Colonic mucosa (tissue), 4 donors: ENCODE measurements at regions not wholly inside any gene's neighbourhood (a gene's known extent, or its start where the extent isn't known, plus 50 kb on each side); places are given as distances from the start of the nearest gene placed in this dataset.
"Not testable (repeated sequence)": the region's sequence is repeated elsewhere in the genome, so short reads cannot be mapped to it uniquely, and the experiment has no call there.

ENCODE experiments used
- DNase-seq: peaks from one replicate; pipeline ENCODE4 v3.0.0-alpha.2; 2020
- H3K27ac ChIP-seq: fragments of 200-600 bp; one replicate; pipeline ENCODE4 v1.8.0; 2021
- H3K27me3 ChIP-seq: fragments of 200-600 bp; one replicate; pipeline ENCODE4 v1.8.0; 2021
- H3K36me3 ChIP-seq: fragments of 200-600 bp; one replicate; pipeline ENCODE4 v1.8.0; 2021
- H3K4me1 ChIP-seq: fragments of 200-600 bp; one replicate; pipeline ENCODE4 v1.8.0; 2021; ENCODE audit warnings: mild to moderate bottlenecking
- H3K4me3 ChIP-seq: fragments of 200-600 bp; one replicate; pipeline ENCODE4 v1.8.0; 2021
- H3K9ac ChIP-seq, 2 donors: one replicate each; pipeline ENCODE4 v1.7.0; 2013; ENCODE audit warnings: control low read depth in 2 of 2, low read depth in 2 of 2, low read length in 2 of 2
- H3K9me3 ChIP-seq: fragments of 200-600 bp; one replicate; pipeline ENCODE4 v1.8.0; 2021
- CTCF ChIP-seq: fragments of 200-600 bp; IDR thresholded peaks from one replicate; pipeline ENCODE4 v1.8.0; 2022; ENCODE audit warnings: antibody characterized with exemption, mild to moderate bottlenecking
- intact Hi-C: fragments of 100-400 bp; cut with DNase I; formaldehyde crosslinking; loops from one replicate; pipeline ENCODE4 v1.14.1; 2022
- donor health status: healthy.
- donor health status: DM: no; HTN: no; CAD: no.
- donor health status: DM: no; HTN: no; CAD: no.

- no peak for DNase-seq
- H3K27me3 ChIP-seq = no peaks in the 10 kb centered on the region
- no peak overlapping the region for H3K27ac ChIP-seq
- no peak overlapping the region for H3K9ac ChIP-seq
- intact Hi-C loops = no loop called here
- H3K36me3 ChIP-seq = no peaks in the 10 kb centered on the region
- H3K4me1 ChIP-seq = no peaks in the 10 kb centered on the region
- no peaks in the 10 kb centered on the region for H3K9me3 ChIP-seq
- H3K4me3 ChIP-seq = no peak overlapping the region
- no peak for TF ChIP-seq CTCF
Observed at GRCh38 chrX:101749436-101749835, 89.8 kb upstream of the ARMCX2 start.

GRCh38 chrX:101745046-101745445, 85.4 kb upstream of the ARMCX2 start:
- no peaks in the 10 kb centered on the region for H3K27me3 ChIP-seq
- H3K4me1 ChIP-seq = no peaks in the 10 kb centered on the region
- no peak for TF ChIP-seq CTCF
- no peak overlapping the region for H3K9ac ChIP-seq
- H3K27ac ChIP-seq = no peak overlapping the region
- intact Hi-C loops = no loop called here
- H3K4me3 ChIP-seq = no peak overlapping the region
- H3K9me3 ChIP-seq = no peaks in the 10 kb centered on the region
- no peak for DNase-seq
- H3K36me3 ChIP-seq = no peaks in the 10 kb centered on the region

GRCh38 chrX:101744085-101744484, 84.4 kb upstream of the ARMCX2 start:
- intact Hi-C loops = no loop called here
- no peak overlapping the region for H3K27ac ChIP-seq
- H3K36me3 ChIP-seq = no peaks in the 10 kb centered on the region
- H3K9me3 ChIP-seq = no peaks in the 10 kb centered on the region
- no peak for DNase-seq
- H3K27me3 ChIP-seq = no peaks in the 10 kb centered on the region
- H3K4me1 ChIP-seq = no peaks in the 10 kb centered on the region
- no peak for TF ChIP-seq CTCF
- no peak overlapping the region for H3K4me3 ChIP-seq
- no peak overlapping the region for H3K9ac ChIP-seq

GRCh38 chrX:101740642-101741041, 81.0 kb upstream of the ARMCX2 start:
- no peaks in the 10 kb centered on the region for H3K9me3 ChIP-seq
- intact Hi-C loops = no loop called here
- DNase-seq = no peak

GRCh38 chrX:101738867-101739266, 79.2 kb upstream of the ARMCX2 start:
- H3K4me3 ChIP-seq, DNase-seq, intact Hi-C loops, H3K9ac ChIP-seq, H3K9me3 ChIP-seq, H3K36me3 ChIP-seq, H3K27ac ChIP-seq, H3K4me1 ChIP-seq, H3K27me3 ChIP-seq: not testable (repeated sequence)

More at GRCh38 chrX:101740642-101741041, 81.0 kb upstream of the ARMCX2 start:
- no peaks in the 10 kb centered on the region for H3K36me3 ChIP-seq
- no peaks in the 10 kb centered on the region for H3K27me3 ChIP-seq
- no peak overlapping the region for H3K27ac ChIP-seq
- no peak for TF ChIP-seq CTCF
- no peak overlapping the region for H3K9ac ChIP-seq
- H3K4me1 ChIP-seq = no peaks in the 10 kb centered on the region
- no peak overlapping the region for H3K4me3 ChIP-seq

- H3K4me1 ChIP-seq, H3K9ac ChIP-seq, H3K4me3 ChIP-seq, H3K36me3 ChIP-seq, DNase-seq, H3K27ac ChIP-seq, H3K9me3 ChIP-seq, H3K27me3 ChIP-seq, intact Hi-C loops: not testable (repeated sequence)
Observed at GRCh38 chrX:101738411-101738810, 78.8 kb upstream of the ARMCX2 start.

GRCh38 chrX:101736651-101737050, 77.0 kb upstream of the ARMCX2 start:
- H3K9me3 ChIP-seq = no peaks in the 10 kb centered on the region
- TF ChIP-seq CTCF = no peak
- no peak overlapping the region for H3K4me3 ChIP-seq
- no peak overlapping the region for H3K27ac ChIP-seq
- no peaks in the 10 kb centered on the region for H3K36me3 ChIP-seq
- H3K9ac ChIP-seq = no peak overlapping the region
- H3K27me3 ChIP-seq = no peaks in the 10 kb centered on the region
- no peak for DNase-seq
- no peaks in the 10 kb centered on the region for H3K4me1 ChIP-seq
- intact Hi-C loops = no loop called here
